C4-2B (cell line): ENCODE measurements at regions not wholly inside any gene's neighbourhood (a gene's known extent, or its start where the extent isn't known, plus 50 kb on each side); places are given as distances from the start of the nearest gene placed in this dataset.

Source experiments
- H3K27ac ChIP-seq: fragments of 450-650 bp; 2 replicates; pipeline ENCODE4 v1.5.1; 2017
- CTCF ChIP-seq: fragments of 450-650 bp; conservative IDR thresholded peaks from 2 replicates; pipeline ENCODE4 v1.5.1; 2017; ENCODE audit warnings: mild to moderate bottlenecking
- ZFX ChIP-seq: fragments of 450-650 bp; IDR thresholded peaks from 2 replicates; pipeline ENCODE4 v1.6.1; 2017

- no peak overlapping the region for H3K27ac ChIP-seq
- no peak for TF ChIP-seq ZFX
- TF ChIP-seq CTCF = no peak
Observed at GRCh38 chr4:126603210-126603609, 1029.5 kb upstream of the INTU start.

GRCh38 chr4:126603825-126604224, 1028.9 kb upstream of the INTU start:
- H3K27ac ChIP-seq = no peak overlapping the region

GRCh38 chr4:126604268-126604867, 1028.4 kb upstream of the INTU start:
- H3K27ac ChIP-seq = no peak overlapping the region
- no peak for TF ChIP-seq ZFX
- peak; percentile 85 for TF ChIP-seq CTCF

More at GRCh38 chr4:126603825-126604224, 1028.9 kb upstream of the INTU start:
- no peak for TF ChIP-seq CTCF

- no peak for TF ChIP-seq CTCF
- no peak for TF ChIP-seq ZFX
- no peak overlapping the region for H3K27ac ChIP-seq
Observed at GRCh38 chr4:126610933-126611332, 1021.8 kb upstream of the INTU start.

- H3K27ac ChIP-seq = no peak overlapping the region
- TF ChIP-seq ZFX = no peak
- no peak for TF ChIP-seq CTCF
Observed at GRCh38 chr4:126611900-126612299, 1020.9 kb upstream of the INTU start.

- TF ChIP-seq CTCF = no peak
- no peak for TF ChIP-seq ZFX
- H3K27ac ChIP-seq = no peak overlapping the region
Observed at GRCh38 chr4:126614356-126614855, 1018.4 kb upstream of the INTU start.

GRCh38 chr4:126616795-126617194, 1016.0 kb upstream of the INTU start:
- TF ChIP-seq ZFX (no peak), CTCF (no peak)
- H3K27ac ChIP-seq = no peak overlapping the region
